ENCODE measurements at regions not wholly inside any gene's neighbourhood (a gene's known extent, or its start where the extent isn't known, plus 50 kb on each side); places are given as distances from the start of the nearest gene placed in this dataset.
A peak's percentile ranks its signal among the peaks of the same experiment; 100 is the strongest.

DNA sequence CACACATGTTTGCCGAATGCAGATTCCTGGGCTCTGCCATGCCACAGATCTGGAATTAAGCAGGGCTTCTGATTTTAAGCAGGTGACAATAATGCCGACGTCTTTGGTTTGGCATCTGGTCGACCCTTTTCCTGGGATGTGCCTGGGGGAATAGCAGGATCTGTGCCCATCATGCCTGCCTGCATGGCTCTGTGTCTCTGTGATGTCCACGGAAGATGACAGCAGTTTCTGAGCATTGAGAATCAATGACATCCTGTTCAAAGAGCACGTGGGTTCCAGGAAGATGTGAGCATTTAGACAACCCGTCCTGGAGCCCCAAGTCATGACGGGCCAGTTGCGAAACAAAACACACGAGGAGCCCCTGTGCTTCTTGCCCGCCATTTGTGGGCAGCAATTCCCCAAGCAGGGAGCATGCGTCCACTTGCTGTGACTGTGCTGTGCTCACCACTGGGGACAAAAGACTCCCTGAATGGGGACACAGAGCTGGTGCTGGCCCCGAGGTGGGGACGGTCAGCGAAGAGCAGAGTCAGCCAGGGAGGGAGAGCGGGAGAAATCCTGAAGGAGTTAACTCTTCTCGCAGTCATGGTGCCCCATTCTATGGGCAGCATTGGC, 110.1 kb downstream of the ERMARD start:
- Histone ChIP-seq H3K4ac (ENCODE audit: low read depth in 1 of 2, low read length in 2 of 2) (no peak overlapping the region), H3K4me2 (ENCODE audit: low read length, poor library complexity, severe bottlenecking) (no peak overlapping the region), H3K4me1 (ENCODE audit: control insufficient read depth, insufficient read depth, low read depth, low read length) (no peaks in the 10 kb centered on the region), H2BK120ac (ENCODE audit: low read depth, low read length) (no peak overlapping the region), H3K18ac (ENCODE audit: low read depth in 1 of 2, low read length in 2 of 2) (no peak overlapping the region), H3K4me3 (ENCODE audit: insufficient read depth in 1 of 2, low read depth in 1 of 2, low read length in 2 of 2) (no peak overlapping the region), H2AK5ac (ENCODE audit: low read length, severe bottlenecking) (no peak overlapping the region), H2BK5ac (ENCODE audit: low read depth, low read length, poor library complexity, severe bottlenecking) (no peak overlapping the region), H3K36me3 (ENCODE audit: control insufficient read depth in 1 of 2, insufficient read depth in 2 of 2, low read depth in 1 of 2, low read length in 2 of 2) (no peaks in the 10 kb centered on the region), H3K79me1 (replicated peaks; ENCODE audit: low read length, poor library complexity, severe bottlenecking) (no peaks in the 10 kb centered on the region), H2BK12ac (ENCODE audit: low read length in 2 of 2) (no peak overlapping the region), H3K27ac (ENCODE audit: low read length, poor library complexity, severe bottlenecking) (no peak overlapping the region), H3K27me3 (ENCODE audit: control insufficient read depth in 1 of 2, insufficient read depth in 1 of 2, low read length in 2 of 2) (peaks cover 0 to 8% of the 10 kb centered on the region in 2 experiments), H3K9ac (ENCODE audit: low read length) (no peak overlapping the region), H3K9me3 (ENCODE audit: control insufficient read depth, low read length) (no peaks in the 10 kb centered on the region), H2AFZ (ENCODE audit: low read depth, low read length) (no peak overlapping the region), H2BK15ac (ENCODE audit: low read depth, poor library complexity, severe bottlenecking) (no peak overlapping the region), H4K91ac (ENCODE audit: low read length) (peak overlapping the region; percentile 29), H4K8ac (ENCODE audit: low read length) (no peak overlapping the region), H3K14ac (ENCODE audit: low read length in 2 of 2) (no peak overlapping the region), H3K23ac (ENCODE audit: low read length in 2 of 2) (no peak overlapping the region)
- 86% methylated on average over 17 of the region's 17 CpGs for WGBS
- no peak for DNase-seq

DNA sequence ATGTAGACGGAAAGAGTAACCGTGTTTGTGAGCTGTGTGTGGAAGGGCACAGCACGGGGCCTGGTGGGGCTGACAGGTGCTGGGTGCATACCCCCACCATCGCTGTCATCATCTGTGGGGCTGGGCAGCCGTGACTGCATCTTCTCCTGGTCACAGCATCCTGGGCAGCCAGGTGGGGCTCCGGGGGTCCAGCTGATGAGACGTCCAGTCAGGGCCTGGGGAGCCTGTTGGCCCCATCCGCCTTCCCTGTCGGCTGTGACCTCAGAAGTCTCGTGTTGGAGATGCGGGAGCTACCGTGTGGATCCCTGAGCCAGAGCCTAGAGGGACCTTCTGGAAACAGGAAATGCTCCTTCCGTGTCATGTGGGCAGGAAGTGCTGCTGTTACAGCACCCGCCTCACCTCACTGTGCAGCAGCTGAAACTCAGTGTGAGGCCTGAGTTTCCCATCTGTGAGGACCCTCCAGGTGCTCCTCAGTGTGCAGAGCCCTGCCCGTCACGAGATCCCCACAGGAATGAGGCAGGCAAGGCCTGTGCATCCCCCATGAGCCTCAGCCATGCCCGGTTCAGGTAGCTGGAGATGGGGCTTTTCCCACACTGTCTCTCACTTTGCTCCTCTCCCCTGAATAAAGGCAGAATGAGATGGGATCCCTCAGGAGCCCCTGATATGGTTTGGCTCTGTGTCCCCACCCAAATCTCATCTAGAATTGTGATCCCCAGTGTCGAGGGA, 108.7 kb downstream of the ERMARD start:
- no peak overlapping the region for H3K4me2 ChIP-seq (ENCODE audit: low read length, poor library complexity, severe bottlenecking)
- 80% methylated on average over 18 of the region's 18 CpGs for WGBS
- no peak overlapping the region for H2BK12ac ChIP-seq (ENCODE audit: low read length in 2 of 2)
- H3K36me3 ChIP-seq (ENCODE audit: control insufficient read depth in 1 of 2, insufficient read depth in 2 of 2, low read depth in 1 of 2, low read length in 2 of 2), result no peaks in the 10 kb centered on the region
- H3K9ac ChIP-seq (ENCODE audit: low read length), result no peak overlapping the region
- H3K4ac ChIP-seq (ENCODE audit: low read depth in 1 of 2, low read length in 2 of 2), result no peak overlapping the region
- H2BK120ac ChIP-seq (ENCODE audit: low read depth, low read length), result no peak overlapping the region
- H4K91ac ChIP-seq (ENCODE audit: low read length), result no peak overlapping the region
- H3K9me3 ChIP-seq (ENCODE audit: control insufficient read depth, low read length), result no peaks in the 10 kb centered on the region
- H3K14ac ChIP-seq (ENCODE audit: low read length in 2 of 2), result no peak overlapping the region
- H3K4me1 ChIP-seq (ENCODE audit: control insufficient read depth, insufficient read depth, low read depth, low read length), result no peaks in the 10 kb centered on the region
- H2BK5ac ChIP-seq (ENCODE audit: low read depth, low read length, poor library complexity, severe bottlenecking), result no peak overlapping the region
- no peaks in the 10 kb centered on the region for H3K79me1 ChIP-seq (replicated peaks; ENCODE audit: low read length, poor library complexity, severe bottlenecking)
- H2AK5ac ChIP-seq (ENCODE audit: low read length, severe bottlenecking), result no peak overlapping the region
- DNase-seq, result no peak
- no peak overlapping the region for H3K23ac ChIP-seq (ENCODE audit: low read length in 2 of 2)
- no peak overlapping the region for H4K8ac ChIP-seq (ENCODE audit: low read length)
- no peak overlapping the region for H3K4me3 ChIP-seq (ENCODE audit: insufficient read depth in 1 of 2, low read depth in 1 of 2, low read length in 2 of 2)
- no peak overlapping the region for H3K18ac ChIP-seq (ENCODE audit: low read depth in 1 of 2, low read length in 2 of 2)
- no peak overlapping the region for H3K27ac ChIP-seq (ENCODE audit: low read length, poor library complexity, severe bottlenecking)
- H3K27me3 ChIP-seq (ENCODE audit: control insufficient read depth in 1 of 2, insufficient read depth in 1 of 2, low read length in 2 of 2), result peaks cover 0 to under 1% of the 10 kb centered on the region in 2 experiments
- H2AFZ ChIP-seq (ENCODE audit: low read depth, low read length), result no peak overlapping the region
- H2BK15ac ChIP-seq (ENCODE audit: low read depth, poor library complexity, severe bottlenecking), result no peak overlapping the region

- Histone ChIP-seq H3K27me3 (ENCODE audit: control insufficient read depth in 1 of 2, insufficient read depth in 1 of 2, low read length in 2 of 2) (no peaks in the 10 kb centered on the region), H3K9me3 (ENCODE audit: control insufficient read depth, low read length) (no peaks in the 10 kb centered on the region), H3K4me1 (ENCODE audit: control insufficient read depth, insufficient read depth, low read depth, low read length) (no peaks in the 10 kb centered on the region), H4K91ac (ENCODE audit: low read length) (no peak overlapping the region), H3K4ac (ENCODE audit: low read depth in 1 of 2, low read length in 2 of 2) (no peak overlapping the region), H2AFZ (ENCODE audit: low read depth, low read length) (no peak overlapping the region), H3K27ac (ENCODE audit: low read length, poor library complexity, severe bottlenecking) (no peak overlapping the region), H3K18ac (ENCODE audit: low read depth in 1 of 2, low read length in 2 of 2) (no peak overlapping the region), H3K4me3 (ENCODE audit: insufficient read depth in 1 of 2, low read depth in 1 of 2, low read length in 2 of 2) (no peak overlapping the region), H3K36me3 (ENCODE audit: control insufficient read depth in 1 of 2, insufficient read depth in 2 of 2, low read depth in 1 of 2, low read length in 2 of 2) (no peaks in the 10 kb centered on the region), H2BK15ac (ENCODE audit: low read depth, poor library complexity, severe bottlenecking) (no peak overlapping the region), H3K79me1 (replicated peaks; ENCODE audit: low read length, poor library complexity, severe bottlenecking) (no peaks in the 10 kb centered on the region), H2AK5ac (ENCODE audit: low read length, severe bottlenecking) (no peak overlapping the region), H3K4me2 (ENCODE audit: low read length, poor library complexity, severe bottlenecking) (no peak overlapping the region), H2BK120ac (ENCODE audit: low read depth, low read length) (no peak overlapping the region), H3K9ac (ENCODE audit: low read length) (no peak overlapping the region), H4K8ac (ENCODE audit: low read length) (no peak overlapping the region), H2BK12ac (ENCODE audit: low read length in 2 of 2) (no peak overlapping the region), H3K23ac (ENCODE audit: low read length in 2 of 2) (no peak overlapping the region), H2BK5ac (ENCODE audit: low read depth, low read length, poor library complexity, severe bottlenecking) (no peak overlapping the region), H3K14ac (ENCODE audit: low read length in 2 of 2) (no peak overlapping the region)
- WGBS, result 94% methylated on average over 7 of the region's 7 CpGs
- no peak for DNase-seq
These were observed 108.1 kb downstream of the ERMARD start for GRCh38 chr6:169859401-169859977.

- H3K4me2 ChIP-seq (ENCODE audit: low read length, poor library complexity, severe bottlenecking), result no peak overlapping the region
- H3K9ac ChIP-seq (ENCODE audit: low read length), result no peak overlapping the region
- no peaks in the 10 kb centered on the region for H3K79me1 ChIP-seq (replicated peaks; ENCODE audit: low read length, poor library complexity, severe bottlenecking)
- no peak for DNase-seq
- H3K4me3 ChIP-seq (ENCODE audit: insufficient read depth in 1 of 2, low read depth in 1 of 2, low read length in 2 of 2), result no peak overlapping the region
- no peak overlapping the region for H2BK5ac ChIP-seq (ENCODE audit: low read depth, low read length, poor library complexity, severe bottlenecking)
- 85% methylated on average over 10 of the region's 10 CpGs for WGBS
- no peaks in the 10 kb centered on the region for H3K9me3 ChIP-seq (ENCODE audit: control insufficient read depth, low read length)
- H2BK12ac ChIP-seq (ENCODE audit: low read length in 2 of 2), result no peak overlapping the region
- H3K14ac ChIP-seq (ENCODE audit: low read length in 2 of 2), result no peak overlapping the region
- H2BK120ac ChIP-seq (ENCODE audit: low read depth, low read length), result no peak overlapping the region
- H3K27ac ChIP-seq (ENCODE audit: low read length, poor library complexity, severe bottlenecking), result no peak overlapping the region
- no peak overlapping the region for H3K18ac ChIP-seq (ENCODE audit: low read depth in 1 of 2, low read length in 2 of 2)
- no peak overlapping the region for H3K4ac ChIP-seq (ENCODE audit: low read depth in 1 of 2, low read length in 2 of 2)
- H2AK5ac ChIP-seq (ENCODE audit: low read length, severe bottlenecking), result no peak overlapping the region
- H4K8ac ChIP-seq (ENCODE audit: low read length), result no peak overlapping the region
- no peak overlapping the region for H3K23ac ChIP-seq (ENCODE audit: low read length in 2 of 2)
- no peak overlapping the region for H2AFZ ChIP-seq (ENCODE audit: low read depth, low read length)
- no peak overlapping the region for H2BK15ac ChIP-seq (ENCODE audit: low read depth, poor library complexity, severe bottlenecking)
- H3K27me3 ChIP-seq (ENCODE audit: control insufficient read depth in 1 of 2, insufficient read depth in 1 of 2, low read length in 2 of 2), result no peaks in the 10 kb centered on the region
- H3K36me3 ChIP-seq (ENCODE audit: control insufficient read depth in 1 of 2, insufficient read depth in 2 of 2, low read depth in 1 of 2, low read length in 2 of 2), result no peaks in the 10 kb centered on the region
- H3K4me1 ChIP-seq (ENCODE audit: control insufficient read depth, insufficient read depth, low read depth, low read length), result no peaks in the 10 kb centered on the region
- H4K91ac ChIP-seq (ENCODE audit: low read length), result no peak overlapping the region
These were observed 107.5 kb downstream of the ERMARD start for GRCh38 chr6:169858935-169859351.

All from mesenchymal stem cell (in vitro differentiated cells and primary cell).